ENCODE measurements at regions not wholly inside any gene's neighbourhood (a gene's known extent, or its start where the extent isn't known, plus 50 kb on each side); places are given as distances from the start of the nearest gene placed in this dataset.

- DNase-seq (ENCODE audit: low read depth in 2 of 3, low spot score in 2 of 3), result no peak
Observed at GRCh38 chr14:62347562-62348011, 585.4 kb downstream of the SNAPC1 start.

DNA sequence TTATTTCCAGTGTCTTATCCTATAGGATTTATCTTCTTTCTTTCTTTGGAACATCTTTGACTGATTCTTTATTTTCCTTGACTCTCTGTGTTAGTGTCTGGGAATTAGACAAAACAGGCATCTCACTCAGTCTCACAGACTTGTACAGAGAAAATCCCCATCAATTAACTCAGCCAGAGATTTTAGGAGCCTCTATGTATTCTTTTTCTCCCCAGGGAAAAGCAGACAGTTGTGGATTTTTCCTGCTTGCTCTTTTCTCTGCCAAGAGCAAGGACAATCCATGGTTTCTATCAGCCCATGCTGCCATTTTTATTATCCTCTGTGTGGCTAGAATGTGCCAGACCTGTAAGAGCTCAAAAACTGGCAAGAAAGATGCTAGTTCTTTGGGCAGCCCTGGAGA lies 595.1 kb downstream of the SNAPC1 start:
- DNase-seq (ENCODE audit: low read depth in 2 of 3, low spot score in 2 of 3), result no peak

- DNase-seq (ENCODE audit: low read depth in 2 of 3, low spot score in 2 of 3), result no peak
Observed at GRCh38 chr14:62364161-62364560, 601.9 kb downstream of the SNAPC1 start.

DNA sequence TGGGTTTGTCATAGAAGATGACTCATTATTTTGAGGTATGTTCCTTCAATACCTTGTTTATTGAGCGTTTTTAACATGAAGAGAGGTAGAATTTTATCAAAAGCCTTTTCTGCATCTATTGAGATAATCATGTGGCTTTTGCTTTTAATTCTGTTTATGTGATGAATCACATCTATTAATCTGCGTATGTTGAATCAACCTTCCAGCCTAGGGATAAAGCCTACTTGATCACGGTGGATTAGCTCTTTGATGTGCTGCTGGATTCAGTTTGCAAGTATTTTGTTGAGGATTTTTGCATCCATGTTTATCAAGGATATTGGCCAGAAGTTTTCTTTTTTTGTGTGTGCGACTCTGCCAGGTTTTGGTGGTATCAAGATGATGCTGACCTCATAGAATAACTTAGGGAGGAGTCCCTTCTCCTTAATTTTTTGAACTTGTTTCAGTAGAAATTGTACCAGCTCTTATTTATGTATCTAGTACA lies 602.6 kb downstream of the SNAPC1 start:
- no peak for DNase-seq (ENCODE audit: low read depth in 2 of 3, low spot score in 2 of 3)

DNA sequence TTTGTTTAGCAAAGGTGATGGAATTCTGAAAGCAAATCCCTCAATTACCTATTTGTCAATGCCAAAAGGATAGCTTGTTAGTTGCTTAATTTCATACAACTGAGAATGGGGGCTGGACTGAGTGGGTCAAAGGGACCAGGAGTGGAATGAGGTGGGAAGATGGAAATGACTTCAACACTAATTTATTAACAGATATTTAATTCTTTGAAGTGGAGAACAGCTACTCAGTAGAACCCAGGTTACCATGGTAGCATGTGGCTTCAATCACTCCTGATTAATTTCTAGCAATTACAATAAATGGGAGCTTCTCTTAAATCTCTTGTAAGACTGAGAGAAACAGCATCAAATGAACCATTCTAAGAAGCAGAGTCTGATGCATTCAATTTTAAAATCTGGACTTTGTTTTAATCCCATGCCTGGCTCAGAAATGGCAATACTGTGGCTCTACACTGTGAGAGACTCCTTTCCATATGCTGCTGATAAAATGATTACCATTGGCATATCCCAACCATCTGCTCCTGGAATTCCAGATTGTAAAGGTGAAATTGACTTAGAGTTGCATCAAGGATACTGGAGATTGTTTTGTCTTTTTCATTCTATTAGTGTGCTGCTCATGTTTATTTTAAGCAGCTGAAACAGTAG lies 607.8 kb downstream of the SNAPC1 start:
- no peak for DNase-seq (ENCODE audit: low read depth in 2 of 3, low spot score in 2 of 3)

- no peak for DNase-seq (ENCODE audit: low read depth in 2 of 3, low spot score in 2 of 3)
Observed at GRCh38 chr14:62373944-62374343, 611.7 kb downstream of the SNAPC1 start.

DNA sequence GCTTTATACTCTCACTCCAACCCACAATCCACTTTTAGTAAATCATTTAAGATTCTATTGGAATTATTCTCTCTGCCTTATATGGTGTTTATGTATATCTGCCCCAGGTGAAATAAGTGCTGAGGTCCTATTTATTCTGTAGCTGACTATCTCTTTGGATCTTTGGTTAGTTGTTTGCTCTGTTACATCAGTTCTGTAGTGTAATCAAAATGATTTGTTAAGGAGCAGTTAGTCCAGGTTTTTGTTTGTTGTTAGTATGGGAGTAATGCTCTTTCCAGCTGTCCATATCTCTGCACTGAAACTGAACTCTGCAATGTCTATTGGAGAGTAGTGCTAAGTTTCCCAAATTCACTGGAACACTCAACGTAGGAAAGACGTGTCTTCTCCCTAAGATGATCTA lies 615.8 kb downstream of the SNAPC1 start:
- DNase-seq (ENCODE audit: low read depth in 2 of 3, low spot score in 2 of 3), result no peak

DNA sequence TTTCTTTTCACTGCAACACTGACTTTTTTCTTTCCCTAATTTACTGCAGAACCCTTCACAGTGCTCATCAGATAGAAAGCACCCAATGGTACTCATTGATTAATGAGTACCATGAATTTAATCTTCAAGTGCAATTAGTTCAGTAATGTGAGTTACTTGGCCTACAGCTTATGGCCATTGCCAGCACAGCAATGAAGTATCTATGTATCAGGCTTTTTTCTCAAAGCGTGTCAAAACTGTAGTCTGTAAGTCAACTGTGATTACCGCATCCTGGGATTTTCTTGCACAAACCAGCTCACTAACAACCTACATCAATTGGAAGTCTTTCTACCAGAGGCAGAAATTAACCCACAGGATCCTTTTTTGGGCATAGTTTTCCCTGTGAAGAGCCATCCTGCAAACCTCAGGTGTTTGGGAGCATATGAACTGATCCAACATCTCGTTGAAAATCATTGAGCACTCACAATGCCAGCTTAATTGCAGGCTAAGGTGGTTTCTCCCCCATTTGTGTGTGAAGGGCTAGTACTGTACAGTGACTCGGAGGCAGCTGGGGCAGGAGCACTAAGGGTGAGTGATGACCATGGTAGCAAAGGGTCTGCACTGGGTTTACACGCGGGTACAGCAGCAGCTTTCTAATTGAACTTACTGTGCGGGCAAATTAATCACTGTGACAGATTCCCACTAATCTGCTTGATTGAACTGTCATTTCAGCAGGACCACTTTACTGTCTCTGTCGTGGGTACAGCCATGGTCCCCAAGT lies 619.3 kb downstream of the SNAPC1 start:
- DNase-seq (ENCODE audit: low read depth in 2 of 3, low spot score in 2 of 3), result no peak

DNA sequence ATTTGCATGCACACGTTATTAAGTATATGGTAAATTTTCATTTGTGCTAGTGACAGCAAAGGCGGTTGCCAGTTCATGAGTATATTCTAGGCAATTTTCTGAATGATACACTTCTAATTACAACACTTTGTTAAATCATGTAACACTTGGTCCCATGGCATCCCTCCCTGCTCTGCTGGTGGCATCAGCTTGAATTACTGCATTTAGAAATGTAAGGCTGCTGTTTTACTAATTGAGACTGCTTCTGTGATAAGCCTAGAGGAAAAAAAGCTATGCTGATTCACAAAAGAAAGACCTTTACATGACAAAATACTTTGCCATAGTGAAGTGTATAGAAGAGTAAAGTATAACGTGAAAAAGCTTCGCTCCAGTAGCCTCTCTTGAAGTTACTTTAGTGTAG lies 636.1 kb downstream of the KCNH5 start:
- no peak for DNase-seq (ENCODE audit: low read depth in 2 of 3, low spot score in 2 of 3)

GRCh38 chr14:62409626-62410300 lies 635.5 kb downstream of the KCNH5 start:
- no peak for DNase-seq (ENCODE audit: low read depth in 2 of 3, low spot score in 2 of 3)

- no peak for DNase-seq (ENCODE audit: low read depth in 2 of 3, low spot score in 2 of 3)
Observed at GRCh38 chr14:62420847-62421246, 624.4 kb downstream of the KCNH5 start.

GRCh38 chr14:62428429-62429203 lies 616.6 kb downstream of the KCNH5 start:
- DNase-seq (ENCODE audit: low read depth in 2 of 3, low spot score in 2 of 3), result no peak

DNA sequence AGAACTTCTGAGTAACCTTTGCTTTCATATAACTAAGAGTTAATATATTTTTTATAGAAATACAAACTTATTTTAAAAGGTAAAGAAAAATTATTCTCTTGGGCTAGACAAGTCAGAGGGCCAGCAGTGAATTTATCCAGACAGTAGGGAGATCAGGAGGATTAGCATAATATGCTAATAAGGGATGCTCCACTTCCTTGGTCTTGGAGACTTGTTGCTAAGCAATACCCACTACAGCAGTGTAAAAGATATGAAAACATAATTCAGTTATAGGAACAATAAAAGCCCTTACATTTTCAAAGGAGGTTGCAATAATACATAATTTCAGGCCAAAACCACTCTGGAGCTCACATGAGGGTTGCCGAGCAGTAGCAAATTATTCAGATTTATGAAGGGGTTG lies 615.6 kb downstream of the KCNH5 start:
- no peak for DNase-seq (ENCODE audit: low read depth in 2 of 3, low spot score in 2 of 3)

GRCh38 chr14:62431496-62431895 lies 613.8 kb downstream of the KCNH5 start:
- no peak for DNase-seq (ENCODE audit: low read depth in 2 of 3, low spot score in 2 of 3)

- DNase-seq (ENCODE audit: low read depth in 2 of 3, low spot score in 2 of 3), result no peak
Observed at GRCh38 chr14:62432955-62433354, 612.3 kb downstream of the KCNH5 start.

DNA sequence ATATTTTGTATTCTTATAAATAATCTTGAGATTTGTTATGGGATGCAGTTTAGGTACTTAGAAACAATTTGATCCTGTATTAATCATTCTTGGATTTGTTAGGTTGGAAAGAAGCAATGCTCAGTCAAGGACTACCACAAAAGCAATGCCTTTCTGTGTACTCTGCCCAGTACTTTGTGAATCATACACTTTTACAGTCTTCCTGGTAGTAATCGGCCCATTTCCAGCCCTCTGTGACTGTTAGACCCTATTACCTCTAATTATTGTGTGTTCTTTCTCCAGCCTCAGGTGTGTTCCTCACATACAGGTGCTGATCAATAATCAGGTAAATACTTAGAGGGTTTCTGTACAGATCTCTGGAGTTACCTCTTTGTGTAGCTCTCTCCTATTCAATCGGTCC lies 609.0 kb downstream of the KCNH5 start:
- DNase-seq (ENCODE audit: low read depth in 2 of 3, low spot score in 2 of 3), result no peak

DNA sequence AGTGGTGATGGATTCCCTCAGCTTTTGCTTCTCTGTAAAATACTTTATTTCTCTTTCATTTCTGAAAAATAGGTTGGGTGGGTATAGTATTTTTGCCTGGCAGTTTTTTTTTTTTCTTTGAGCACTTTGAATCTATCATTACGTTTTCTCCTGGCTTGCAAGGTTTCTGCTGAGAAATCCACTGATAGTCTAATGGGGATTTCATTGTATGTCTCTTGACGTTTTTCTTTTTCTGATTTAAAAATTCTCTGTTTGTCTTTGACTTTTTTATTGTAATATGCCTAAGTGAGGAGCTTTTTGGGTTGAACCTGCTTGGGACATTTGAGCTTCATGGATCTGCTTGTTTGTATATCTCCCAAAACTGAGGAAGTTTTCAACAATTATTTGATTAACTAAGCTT lies 606.0 kb downstream of the KCNH5 start:
- DNase-seq (ENCODE audit: low read depth in 2 of 3, low spot score in 2 of 3), result no peak

DNA sequence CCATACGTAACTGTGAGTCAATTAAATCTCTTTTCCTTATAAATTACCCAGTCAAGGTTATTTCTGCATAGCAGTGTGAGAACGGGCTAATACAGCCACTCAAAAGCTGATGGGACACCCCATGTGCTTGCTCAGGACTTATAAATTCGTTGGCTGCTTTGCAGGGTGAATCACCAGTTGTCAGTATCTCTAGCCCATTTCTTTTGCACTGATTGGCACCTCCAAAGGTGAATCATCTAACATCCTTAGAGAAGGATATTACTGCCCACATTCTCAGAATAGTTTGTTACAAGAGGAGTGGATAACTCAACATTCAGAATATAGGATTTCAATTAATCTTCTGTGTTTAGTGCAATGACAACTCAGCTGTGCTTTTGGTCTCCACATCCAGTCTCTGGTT lies 601.5 kb downstream of the KCNH5 start:
- no peak for DNase-seq (ENCODE audit: low read depth in 2 of 3, low spot score in 2 of 3)

- DNase-seq (ENCODE audit: low read depth in 2 of 3, low spot score in 2 of 3), result no peak
Observed at GRCh38 chr14:62445570-62445969, 599.7 kb downstream of the KCNH5 start.

GRCh38 chr14:62451221-62451620 lies 594.0 kb downstream of the KCNH5 start:
- DNase-seq (ENCODE audit: low read depth in 2 of 3, low spot score in 2 of 3), result no peak

DNA sequence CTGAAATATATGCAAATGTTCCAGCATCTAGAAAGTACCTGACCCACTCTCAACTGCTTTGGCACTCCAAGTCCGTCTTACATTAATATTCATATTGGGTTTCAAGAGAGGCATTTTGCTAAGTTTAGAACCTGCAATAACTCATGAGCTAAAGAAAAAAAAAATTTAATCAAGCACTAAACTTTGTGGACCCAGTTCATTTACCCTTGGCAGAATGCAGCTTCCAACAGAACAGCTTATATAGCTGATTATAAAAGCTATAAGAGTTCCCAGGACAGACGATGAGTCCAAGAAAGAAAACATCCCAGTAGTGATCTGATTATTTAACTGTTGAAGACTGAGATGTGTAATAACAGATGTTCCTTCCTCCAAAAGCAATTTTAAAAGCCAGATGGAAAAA lies 592.0 kb downstream of the KCNH5 start:
- DNase-seq (ENCODE audit: low read depth in 2 of 3, low spot score in 2 of 3), result no peak

Data from hematopoietic multipotent progenitor cell (in vitro differentiated cells).